Mammary epithelial cell (primary cell): ENCODE measurements at regions not wholly inside any gene's neighbourhood (a gene's known extent, or its start where the extent isn't known, plus 50 kb on each side); places are given as distances from the start of the nearest gene placed in this dataset.

Source experiments
- CTCF ChIP-seq, 2 donors: IDR thresholded peaks in 1 of 2; conservative IDR thresholded peaks in 1 of 2; 2 replicates each; pipeline ENCODE4 v1.5.1; 2011 to 2012; ENCODE audit warnings: inconsistent platforms in 2 of 2, low read length in 2 of 2, mild to moderate bottlenecking in 2 of 2, control low read depth in 1 of 2, low read depth in 1 of 2; ENCODE audit not compliant: insufficient read depth in 1 of 2; ENCODE audit errors: extremely low read depth in 1 of 2
- EZH2 ChIP-seq: IDR thresholded peaks from 2 replicates; pipeline ENCODE4 v1.6.1; 2012; ENCODE audit warnings: low read length, inconsistent platforms, borderline replicate concordance

- TF ChIP-seq CTCF (conservative IDR thresholded peaks at IDR 0.05 in 1 of 2, IDR thresholded peaks at IDR 0.05 in 1 of 2; ENCODE audit: extremely low read depth in 1 of 2, insufficient read depth in 1 of 2, low read depth in 1 of 2, low read length in 2 of 2) (no peak), EZH2 (no peak)
Observed at GRCh38 chr5:110323357-110323756, 403.1 kb downstream of the TMEM232 start.
